Bone marrow (tissue), 2 donors: ENCODE measurements at regions not wholly inside any gene's neighbourhood (a gene's known extent, or its start where the extent isn't known, plus 50 kb on each side); places are given as distances from the start of the nearest gene placed in this dataset.

ENCODE experiments used
- DNase-seq, 2 donors: peaks; one replicate each; lab custom pipeline; 2025; lab: John Stamatoyannopoulos, UW

GRCh38 chr13:97631158-97631557 is 197.2 kb downstream of the RAP2A start:
- DNase-seq = no peak

- no peak for DNase-seq
These were observed 205.3 kb downstream of the RAP2A start for GRCh38 chr13:97639236-97639635.

- DNase-seq = no peak
These were observed 206.3 kb downstream of the RAP2A start for GRCh38 chr13:97640268-97640667.

- no peak for DNase-seq
These were observed 214.4 kb downstream of the RAP2A start for GRCh38 chr13:97648171-97648880.

GRCh38 chr13:97648881-97649224 is 214.9 kb downstream of the RAP2A start:
- no peak for DNase-seq

- no peak for DNase-seq
These were observed 219.6 kb downstream of the RAP2A start for GRCh38 chr13:97653443-97654140.

DNA sequence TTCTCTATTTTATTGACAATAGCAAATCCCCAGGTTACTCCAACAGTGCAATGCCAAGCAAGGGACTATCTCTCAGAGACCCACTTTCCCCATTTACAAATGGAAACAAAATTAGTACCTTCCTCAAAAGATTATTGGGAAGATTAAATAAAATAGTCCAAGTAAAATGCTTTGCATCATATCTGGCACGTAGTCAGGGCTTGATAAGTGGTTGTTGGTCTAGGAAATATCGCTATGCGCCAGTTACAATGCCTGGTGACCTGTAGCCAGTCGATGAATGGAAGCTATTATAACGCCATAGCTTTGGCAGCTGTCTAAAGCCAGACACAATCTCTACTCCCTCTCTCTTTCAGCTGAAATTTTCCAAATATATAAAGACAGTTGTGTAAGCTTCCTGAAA is 220.3 kb downstream of the RAP2A start:
- no peak for DNase-seq

- DNase-seq = no peak
These were observed 224.6 kb downstream of the RAP2A start for GRCh38 chr13:97658556-97658955.

- no peak for DNase-seq
These were observed 225.6 kb downstream of the RAP2A start for GRCh38 chr13:97659602-97660001.

GRCh38 chr13:97660594-97661260 is 226.8 kb downstream of the RAP2A start:
- no peak for DNase-seq

DNA sequence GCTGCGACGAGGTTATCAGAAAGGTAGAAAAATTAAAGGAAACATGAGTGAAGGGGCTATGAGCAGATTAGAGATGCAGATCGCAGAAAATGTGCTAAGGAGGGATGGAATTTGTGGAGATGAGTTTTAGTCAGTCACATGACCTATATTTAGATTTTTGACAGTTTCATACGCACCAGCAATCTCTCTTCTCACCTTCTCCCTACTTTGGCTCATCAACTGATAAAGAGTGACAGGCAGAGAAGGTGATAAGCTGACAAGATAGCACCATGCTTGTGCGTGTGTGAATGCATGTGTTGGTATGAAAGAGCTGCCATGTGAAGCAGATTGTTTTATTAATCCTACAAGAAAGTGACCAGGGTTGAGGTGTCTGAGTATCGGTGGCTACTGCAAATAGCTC is 252.6 kb downstream of the RAP2A start:
- DNase-seq = no peak

GRCh38 chr13:97692628-97693027 is 258.7 kb downstream of the RAP2A start:
- no peak for DNase-seq

DNA sequence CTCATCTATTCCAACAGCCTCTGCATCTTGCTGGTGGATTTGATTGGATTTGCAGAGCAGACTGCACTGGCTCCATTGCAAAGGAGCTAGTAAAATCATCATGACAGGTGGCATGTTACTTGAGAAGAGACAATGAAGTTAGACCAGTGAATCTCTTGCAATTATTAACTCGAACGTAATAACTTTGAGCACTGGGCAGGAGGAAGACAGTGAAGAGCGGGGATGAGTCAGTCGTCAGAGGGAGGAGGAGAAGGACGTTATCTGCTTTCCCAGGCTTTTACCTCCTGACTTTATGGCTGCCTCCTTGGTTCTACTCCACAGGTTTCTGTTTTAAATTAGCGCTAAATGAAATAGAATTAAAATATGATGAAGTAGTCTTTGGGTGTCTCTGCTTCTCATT is 257.8 kb upstream of the IPO5 start:
- no peak for DNase-seq

GRCh38 chr13:97696921-97697320 is 256.6 kb upstream of the IPO5 start:
- DNase-seq = no peak

GRCh38 chr13:97700306-97700848 is 253.1 kb upstream of the IPO5 start:
- DNase-seq = no peak

DNA sequence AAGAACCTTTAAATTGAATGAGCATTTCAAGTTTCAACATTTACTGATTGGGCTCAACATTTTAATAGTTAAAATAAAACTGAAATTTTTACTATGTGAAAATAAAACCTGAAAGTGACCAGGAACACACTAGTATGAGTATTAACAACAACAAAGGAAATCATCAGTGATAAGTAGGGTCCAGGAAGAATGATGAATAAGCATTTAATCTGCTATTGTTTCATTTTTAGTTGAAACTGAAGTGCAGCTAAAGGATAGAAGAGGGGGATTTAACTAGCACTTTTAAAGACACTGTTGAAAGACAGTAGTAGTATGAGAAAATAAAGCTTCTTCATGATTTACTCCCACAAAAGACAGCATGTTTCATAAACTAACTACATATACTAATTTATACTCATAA is 250.9 kb upstream of the IPO5 start:
- no peak for DNase-seq

GRCh38 chr13:97710797-97711196 is 242.7 kb upstream of the IPO5 start:
- no peak for DNase-seq

GRCh38 chr13:97712770-97713169 is 240.7 kb upstream of the IPO5 start:
- no peak for DNase-seq

GRCh38 chr13:97715763-97716162 is 237.7 kb upstream of the IPO5 start:
- DNase-seq = no peak

DNA sequence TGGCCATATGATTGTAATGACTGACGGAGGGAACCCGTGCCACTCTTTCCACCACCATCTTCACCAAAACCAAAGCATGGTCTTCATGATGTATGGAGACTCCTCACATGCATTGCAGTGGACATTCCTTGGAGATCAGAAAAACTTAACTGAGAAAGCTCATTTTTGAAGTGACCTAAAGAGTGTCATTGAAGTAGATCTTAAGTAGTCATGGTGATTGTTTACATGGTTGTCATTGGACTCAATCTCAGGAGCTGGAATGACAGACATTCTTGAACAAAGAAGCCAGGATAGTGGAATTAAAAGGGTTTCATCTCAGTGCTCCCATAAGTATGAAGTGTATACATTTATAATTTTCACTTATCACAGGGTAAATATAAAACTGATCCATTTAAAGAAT is 236.7 kb upstream of the IPO5 start:
- no peak for DNase-seq

DNA sequence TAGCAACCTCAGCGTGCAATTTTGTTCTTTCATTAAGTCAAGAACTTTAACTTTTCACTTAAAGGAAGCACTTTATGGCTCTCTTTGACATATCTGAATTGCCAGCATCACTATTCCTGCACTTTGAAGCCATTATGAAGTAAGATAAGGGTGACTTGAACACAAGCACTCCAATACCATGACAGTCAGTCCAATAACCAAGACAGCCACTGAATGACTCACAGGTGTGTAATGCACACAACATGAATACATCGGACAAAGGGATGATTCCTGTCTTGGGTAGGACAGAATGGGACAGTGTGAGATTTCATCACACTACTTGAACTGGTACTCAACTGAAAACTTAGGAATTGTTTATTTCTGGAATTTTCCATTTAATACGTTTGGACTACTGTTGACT is 233.7 kb upstream of the IPO5 start:
- DNase-seq = no peak

DNA sequence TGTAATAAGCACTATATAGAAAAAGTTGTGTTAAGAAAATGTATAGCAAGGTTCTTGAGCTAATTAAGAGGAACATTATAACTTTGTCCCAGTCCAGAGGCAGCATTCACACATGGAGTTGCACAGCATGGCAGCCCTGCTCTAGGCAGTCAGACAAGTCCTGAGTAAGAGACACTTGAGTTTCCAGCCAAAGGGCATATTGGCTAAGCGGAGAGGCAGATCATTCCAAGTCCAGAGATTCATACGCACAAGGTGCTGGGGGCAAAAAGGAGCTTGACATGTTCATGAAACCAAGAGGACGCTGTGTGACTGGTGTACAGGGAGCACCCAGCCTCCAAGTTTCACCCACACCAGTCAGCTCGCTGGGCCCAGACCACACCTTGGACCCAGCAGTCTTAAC is 232.6 kb upstream of the IPO5 start:
- no peak for DNase-seq

GRCh38 chr13:97723655-97724054 is 229.8 kb upstream of the IPO5 start:
- no peak for DNase-seq
